ENCODE measurements at regions not wholly inside any gene's neighbourhood (a gene's known extent, or its start where the extent isn't known, plus 50 kb on each side); places are given as distances from the start of the nearest gene placed in this dataset.

GRCh38 chr19:31718898-31719297 lies 369.7 kb upstream of the TSHZ3 start:
- TF ChIP-seq CTCF (IDR thresholded peaks at IDR 0.05), result no peak
- no peak for TF ChIP-seq POLR2A (IDR thresholded peaks at IDR 0.05)
